RWPE1 (cell line): ENCODE measurements at regions not wholly inside any gene's neighbourhood (a gene's known extent, or its start where the extent isn't known, plus 50 kb on each side); places are given as distances from the start of the nearest gene placed in this dataset.

Experiments
- CTCF ChIA-PET: fragments of 350-600 bp; sonication (Branson Sonifier 250); formaldehyde crosslinking; extraction: SDS; loops from one replicate; lab custom pipeline; 2021; lab: Yijun Ruan, JAX
- POLR2A ChIA-PET: fragments of 400-600 bp; formaldehyde crosslinking; extraction: SDS; loops from one replicate; lab custom pipeline; 2020; ENCODE audit warnings: antibody characterized with exemption; ENCODE audit not compliant: low non-redundant PET; lab: Yijun Ruan, JAX
- DNase-seq: peaks from one replicate; pipeline ENCODE4 v3.0.0; 2012; ENCODE audit warnings: low spot score
- H3K27ac ChIP-seq: fragments of 450-650 bp; 2 replicates; pipeline ENCODE4 v1.5.1; 2017
- CTCF ChIP-seq: fragments of 450-650 bp; conservative IDR thresholded peaks from 2 replicates; pipeline ENCODE4 v1.5.1; 2017; ENCODE audit warnings: low read depth, mild to moderate bottlenecking

- H3K27ac ChIP-seq: no peak overlapping the region
- no peak for DNase-seq
- TF ChIP-seq CTCF: no peak
- ChIA-PET POLR2A (no interaction called here), CTCF (interaction anchor here (0.5 to 1.0 kb wide), 2 partner anchors 643 to 1283 kb away, joined by 4 to 7 read pairs; no protein-coding TSS in a partner anchor)
Measured at GRCh38 chr6:54629131-54629530, 217.4 kb upstream of the FAM83B start.

GRCh38 chr6:54632984-54633565 lies 213.5 kb upstream of the FAM83B start:
- DNase-seq: no peak
- no peak overlapping the region for H3K27ac ChIP-seq
- TF ChIP-seq CTCF: no peak
- ChIA-PET POLR2A (no interaction called here), CTCF (no interaction called here)

GRCh38 chr6:54633601-54634000 lies 213.0 kb upstream of the FAM83B start:
- POLR2A ChIA-PET: no interaction called here
- CTCF ChIA-PET: no interaction called here
- no peak for TF ChIP-seq CTCF
- H3K27ac ChIP-seq: no peak overlapping the region
- DNase-seq: no peak

GRCh38 chr6:54640911-54641310 lies 205.7 kb upstream of the FAM83B start:
- ChIA-PET POLR2A (no interaction called here), CTCF (interaction anchor here (0.7 kb wide), 2 partner anchors 151 to 428 kb away, joined by 3 to 8 read pairs; no protein-coding TSS in a partner anchor)
- DNase-seq: no peak
- H3K27ac ChIP-seq: no peak overlapping the region
- no peak for TF ChIP-seq CTCF

GRCh38 chr6:54646069-54646950 lies 200.3 kb upstream of the FAM83B start:
- POLR2A ChIA-PET: no interaction called here
- no peak for TF ChIP-seq CTCF
- DNase-seq: no peak
- CTCF ChIA-PET: interaction anchor here (0.6 kb wide), 1 partner anchor 423 kb away, joined by 4 read pairs; no protein-coding TSS in a partner anchor
- no peak overlapping the region for H3K27ac ChIP-seq

- ChIA-PET POLR2A (no interaction called here), CTCF (interaction anchor here (0.6 kb wide), 1 partner anchor 422 kb away, joined by 4 read pairs; no protein-coding TSS in a partner anchor)
- TF ChIP-seq CTCF: no peak
- no peak overlapping the region for H3K27ac ChIP-seq
- DNase-seq: no peak
Measured at GRCh38 chr6:54646951-54647664, 199.5 kb upstream of the FAM83B start.
